Effector memory CD4-positive, alpha-beta T cell (primary cell): ENCODE measurements at regions not wholly inside any gene's neighbourhood (a gene's known extent, or its start where the extent isn't known, plus 50 kb on each side); places are given as distances from the start of the nearest gene placed in this dataset.

ENCODE experiments used
- DNase-seq, 3 donors: peaks; one replicate each; pipeline ENCODE4 v3.0.0-alpha.2; 2020
- H3K27ac ChIP-seq: 2 replicates; pipeline ENCODE4 v1.7.0; 2013; ENCODE audit warnings: mild to moderate bottlenecking, low read length, moderate library complexity; ENCODE audit not compliant: insufficient read depth, poor library complexity, severe bottlenecking
- H3K27me3 ChIP-seq: replicated peaks from 2 replicates; pipeline ENCODE4 v1.7.0; 2013; ENCODE audit warnings: mild to moderate bottlenecking, low read length; ENCODE audit not compliant: insufficient read depth, control insufficient read depth, poor library complexity, severe bottlenecking
- H3K36me3 ChIP-seq: 2 replicates; pipeline ENCODE4 v1.7.0; 2013; ENCODE audit warnings: mild to moderate bottlenecking, low read length, moderate library complexity; ENCODE audit not compliant: control insufficient read depth, insufficient read depth
- H3K4me1 ChIP-seq: 2 replicates; pipeline ENCODE4 v1.7.0; 2013; ENCODE audit warnings: low read length, mild to moderate bottlenecking; ENCODE audit not compliant: control insufficient read depth, insufficient read depth, poor library complexity, severe bottlenecking
- H3K4me3 ChIP-seq: 2 replicates; pipeline ENCODE4 v1.7.0; 2013; ENCODE audit warnings: low read length, low read depth, mild to moderate bottlenecking; ENCODE audit not compliant: insufficient read depth, poor library complexity, severe bottlenecking
- H3K9me3 ChIP-seq: 2 replicates; pipeline ENCODE4 v1.7.0; 2013; ENCODE audit warnings: mild to moderate bottlenecking, low read length, moderate library complexity; ENCODE audit not compliant: control insufficient read depth

GRCh38 chr3:57009802-57010201, 50.7 kb upstream of the SPATA12 start:
- no peak for DNase-seq
- Histone ChIP-seq H3K27me3 (no peaks in the 10 kb centered on the region), H3K36me3 (no peaks in the 10 kb centered on the region), H3K27ac (no peak overlapping the region), H3K4me3 (no peak overlapping the region), H3K9me3 (no peaks in the 10 kb centered on the region), H3K4me1 (no peaks in the 10 kb centered on the region)

- Histone ChIP-seq H3K27me3 (no peaks in the 10 kb centered on the region), H3K9me3 (no peaks in the 10 kb centered on the region)
Observed at GRCh38 chr3:57009367-57009766, 51.1 kb upstream of the SPATA12 start.

GRCh38 chr3:57007521-57008460, 52.7 kb upstream of the SPATA12 start:
- Histone ChIP-seq H3K4me1 (no peaks in the 10 kb centered on the region), H3K36me3 (no peaks in the 10 kb centered on the region), H3K27me3 (no peaks in the 10 kb centered on the region), H3K9me3 (no peaks in the 10 kb centered on the region), H3K27ac (no peak overlapping the region), H3K4me3 (no peak overlapping the region)
- no peak for DNase-seq

More at GRCh38 chr3:57009367-57009766, 51.1 kb upstream of the SPATA12 start:
- H3K4me3 ChIP-seq = no peak overlapping the region
- no peaks in the 10 kb centered on the region for H3K36me3 ChIP-seq
- no peaks in the 10 kb centered on the region for H3K4me1 ChIP-seq
- H3K27ac ChIP-seq = no peak overlapping the region
- no peak for DNase-seq

GRCh38 chr3:57006949-57007419, 53.5 kb upstream of the SPATA12 start:
- H3K27me3 ChIP-seq = no peaks in the 10 kb centered on the region
- no peaks in the 10 kb centered on the region for H3K4me1 ChIP-seq
- no peaks in the 10 kb centered on the region for H3K9me3 ChIP-seq
- H3K27ac ChIP-seq = no peak overlapping the region
- DNase-seq = no peak
- H3K36me3 ChIP-seq = no peaks in the 10 kb centered on the region
- no peak overlapping the region for H3K4me3 ChIP-seq

- no peak for DNase-seq
- Histone ChIP-seq H3K36me3 (no peaks in the 10 kb centered on the region), H3K4me1 (no peaks in the 10 kb centered on the region), H3K4me3 (no peak overlapping the region), H3K27me3 (no peaks in the 10 kb centered on the region), H3K9me3 (no peaks in the 10 kb centered on the region), H3K27ac (no peak overlapping the region)
Observed at GRCh38 chr3:57006179-57006657, 54.2 kb upstream of the SPATA12 start.

GRCh38 chr3:57004229-57004628, 56.2 kb upstream of the SPATA12 start:
- Histone ChIP-seq H3K4me1 (no peaks in the 10 kb centered on the region), H3K27me3 (no peaks in the 10 kb centered on the region), H3K27ac (no peak overlapping the region), H3K4me3 (no peak overlapping the region), H3K36me3 (no peaks in the 10 kb centered on the region), H3K9me3 (no peaks in the 10 kb centered on the region)
- DNase-seq = no peak

- no peaks in the 10 kb centered on the region for H3K4me1 ChIP-seq
- H3K36me3 ChIP-seq = no peaks in the 10 kb centered on the region
- no peak for DNase-seq
Observed at GRCh38 chr3:57003676-57004075, 56.8 kb upstream of the SPATA12 start.

GRCh38 chr3:57001356-57001755, 59.1 kb upstream of the SPATA12 start:
- H3K27ac ChIP-seq = no peak overlapping the region
- no peak overlapping the region for H3K4me3 ChIP-seq
- H3K36me3 ChIP-seq = no peaks in the 10 kb centered on the region
- DNase-seq = no peak
- no peaks in the 10 kb centered on the region for H3K9me3 ChIP-seq
- no peaks in the 10 kb centered on the region for H3K27me3 ChIP-seq
- no peaks in the 10 kb centered on the region for H3K4me1 ChIP-seq

More at GRCh38 chr3:57003676-57004075, 56.8 kb upstream of the SPATA12 start:
- H3K27ac ChIP-seq = no peak overlapping the region
- H3K9me3 ChIP-seq = no peaks in the 10 kb centered on the region
- no peaks in the 10 kb centered on the region for H3K27me3 ChIP-seq
- no peak overlapping the region for H3K4me3 ChIP-seq

- H3K4me3 ChIP-seq = no peak overlapping the region
- H3K27ac ChIP-seq = no peak overlapping the region
Observed at GRCh38 chr3:57000012-57000411, 60.5 kb upstream of the SPATA12 start.

GRCh38 chr3:56999547-56999946, 60.9 kb upstream of the SPATA12 start:
- DNase-seq = no peak
- no peak overlapping the region for H3K27ac ChIP-seq
- H3K4me1 ChIP-seq = no peaks in the 10 kb centered on the region
- H3K4me3 ChIP-seq = no peak overlapping the region
- H3K27me3 ChIP-seq = no peaks in the 10 kb centered on the region
- no peaks in the 10 kb centered on the region for H3K36me3 ChIP-seq
- no peaks in the 10 kb centered on the region for H3K9me3 ChIP-seq

More at GRCh38 chr3:57000012-57000411, 60.5 kb upstream of the SPATA12 start:
- DNase-seq = no peak
- no peaks in the 10 kb centered on the region for H3K36me3 ChIP-seq
- no peaks in the 10 kb centered on the region for H3K9me3 ChIP-seq
- no peaks in the 10 kb centered on the region for H3K4me1 ChIP-seq
- H3K27me3 ChIP-seq = no peaks in the 10 kb centered on the region
